ENCODE measurements at regions not wholly inside any gene's neighbourhood (a gene's known extent, or its start where the extent isn't known, plus 50 kb on each side); places are given as distances from the start of the nearest gene placed in this dataset.

DNA sequence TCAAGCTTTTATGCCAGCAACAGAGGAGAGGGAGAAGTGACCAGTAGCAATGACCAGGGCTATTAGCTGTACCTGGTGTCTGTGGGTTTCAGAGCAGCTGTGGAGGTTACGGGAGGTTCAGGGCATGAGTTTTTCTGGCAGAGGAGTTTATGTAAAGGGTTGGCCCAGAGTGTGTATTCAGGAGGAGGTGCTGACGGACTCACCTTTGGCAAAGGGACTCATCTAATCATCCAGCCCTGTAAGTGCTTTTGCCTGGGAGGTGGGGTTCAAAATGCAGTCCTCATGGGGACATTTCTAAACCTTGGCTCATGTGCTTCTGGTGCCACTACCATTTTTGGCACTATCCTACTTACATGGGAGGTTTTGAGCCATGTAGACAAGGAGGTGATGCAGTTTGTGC lies 95.3 kb downstream of the DAD1 start:
- no peaks in the 10 kb centered on the region for H3K36me3 ChIP-seq (ENCODE audit: control insufficient read depth in 2 of 4, insufficient read depth in 4 of 4, low read length in 3 of 4)
- H2BK20ac ChIP-seq (ENCODE audit: low read length), result no peak overlapping the region
- H2BK15ac ChIP-seq (ENCODE audit: low read length), result no peak overlapping the region
- no peaks in the 10 kb centered on the region for H3K79me2 ChIP-seq (ENCODE audit: control insufficient read depth in 1 of 2, insufficient read depth in 2 of 2, low read length in 2 of 2)
- FAIRE-seq, result no peak
- CTCF ChIA-PET (ENCODE audit: partially characterized antibody), result interaction anchor here (1.1 to 2.7 kb wide), 5 partner anchors 12 to 174 kb away, joined by 3 to 13 read pairs (median 4); no protein-coding TSS in a partner anchor
- no peak overlapping the region for H3K4ac ChIP-seq (replicated peaks; ENCODE audit: insufficient read length, low read depth, low read length)
- no peaks in the 10 kb centered on the region for H3K9me3 ChIP-seq (ENCODE audit: insufficient read depth in 2 of 2, low read depth in 1 of 2, low read length in 1 of 2)
- no peak for DNase-seq (ENCODE audit: low read depth in 1 of 2, low spot score in 2 of 2)
- H2AK5ac ChIP-seq (ENCODE audit: low read depth, low read length), result no peak overlapping the region
- WGBS, 2 experiments (ENCODE audit: extremely low coverage in 1 of 2, insufficient coverage in 1 of 2, insufficient read length in 1 of 2, insufficient replicate concordance in 2 of 2, low coverage in 1 of 2, low lambda C conversion rate in 2 of 2, missing lambda C conversion rate in 1 of 2), result 89% methylated on average over 2 of the region's 2 CpGs; no CpG with 5 or more reads in 1 of the 2 experiments
- no peak overlapping the region for H2BK12ac ChIP-seq (ENCODE audit: low read depth, low read length)
- H2BK120ac ChIP-seq (replicated peaks; ENCODE audit: low read depth, low read length), result no peak overlapping the region
- H3K4me2 ChIP-seq (ENCODE audit: insufficient read depth in 1 of 2, low read depth in 2 of 2, low read length in 2 of 2), result no peak overlapping the region
- POLR2A ChIA-PET (ENCODE audit: partially characterized antibody), result interaction anchor here (1.2 kb wide), 1 partner anchor 56 kb away, joined by 3 read pairs; no protein-coding TSS in a partner anchor
- no peak overlapping the region for H4K5ac ChIP-seq (ENCODE audit: insufficient read length, low read depth, low read length)
- no peak overlapping the region for H3K14ac ChIP-seq (ENCODE audit: insufficient read length)
- H3K79me1 ChIP-seq (ENCODE audit: low read depth, low read length), result no peaks in the 10 kb centered on the region
- TF ChIP-seq, protein P1, sequence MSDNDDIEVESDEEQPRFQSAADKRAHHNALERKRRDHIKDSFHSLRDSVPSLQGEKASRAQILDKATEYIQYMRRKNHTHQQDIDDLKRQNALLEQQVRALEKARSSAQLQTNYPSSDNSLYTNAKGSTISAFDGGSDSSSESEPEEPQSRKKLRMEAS (IDR thresholded peaks at IDR 0.05), result no peak
- H2AFZ ChIP-seq (ENCODE audit: low read length), result no peak overlapping the region
- no peaks in the 10 kb centered on the region for H4K20me1 ChIP-seq (replicated peaks in 1 of 2; ENCODE audit: control insufficient read depth in 1 of 2, insufficient read depth in 2 of 2, low read length in 2 of 2)
- H3K18ac ChIP-seq (ENCODE audit: extremely low read depth, low read length), result no peak overlapping the region
- no peak overlapping the region for H3K23ac ChIP-seq (ENCODE audit: insufficient read length)
- no peaks in the 10 kb centered on the region for H3K27me3 ChIP-seq (replicated peaks in 1 of 4; ENCODE audit: control insufficient read depth in 3 of 4, extremely low read depth in 1 of 4, insufficient read depth in 3 of 4, low read length in 3 of 4)
- peaks cover 0 to 7% (median 0%) of the 10 kb centered on the region in 4 experiments; a peak in 2 of 7 replicates for H3K4me1 ChIP-seq (replicated peaks in 1 of 4; ENCODE audit: control insufficient read depth in 3 of 4, insufficient read depth in 4 of 4, low read length in 3 of 4)
- no peak overlapping the region for H2BK5ac ChIP-seq (ENCODE audit: low read depth, low read length)
- H3K56ac ChIP-seq (replicated peaks; ENCODE audit: insufficient read length, low read depth, low read length), result no peak overlapping the region
- H4K91ac ChIP-seq (replicated peaks; ENCODE audit: insufficient read length, low read length), result no peak overlapping the region
- H3K4me3 ChIP-seq (ENCODE audit: extremely low read depth in 1 of 4, insufficient read depth in 2 of 4, low read depth in 3 of 4, low read length in 4 of 4), result no peak overlapping the region
- H4K8ac ChIP-seq (ENCODE audit: extremely low read depth, insufficient read depth, low read length), result no peak overlapping the region
- no peak overlapping the region for H3K27ac ChIP-seq (ENCODE audit: low read depth, low read length)
- no peaks in the 10 kb centered on the region; the same call in 1 of the 2 replicates for H3K23me2 ChIP-seq (ENCODE audit: low read depth, low read length)
- H3K9ac ChIP-seq (replicated peaks in 1 of 4; ENCODE audit: extremely low read depth in 1 of 4, low read depth in 3 of 4, low read length in 3 of 4), result no peak overlapping the region
